ENCODE measurements at regions not wholly inside any gene's neighbourhood (a gene's known extent, or its start where the extent isn't known, plus 50 kb on each side); places are given as distances from the start of the nearest gene placed in this dataset.

DNA sequence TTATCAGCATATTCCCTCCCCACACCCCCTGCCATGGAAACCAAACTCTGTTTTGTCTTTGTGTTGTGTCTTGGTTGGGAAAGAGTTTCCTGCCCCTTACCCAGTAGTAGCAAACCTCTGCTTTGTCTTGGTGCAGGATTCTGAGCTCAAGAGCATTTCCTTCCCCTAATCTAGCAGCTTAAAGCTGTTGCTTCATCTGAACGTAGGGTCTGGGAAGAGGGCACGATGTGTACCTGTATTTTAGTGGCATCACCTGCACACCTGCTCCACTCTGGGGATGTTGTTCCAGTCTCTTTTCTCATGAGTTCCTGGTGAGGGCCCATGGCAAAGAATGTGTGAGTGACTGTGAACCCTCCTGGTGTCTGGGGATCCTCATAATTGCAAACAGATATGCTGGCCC, 164.7 kb downstream of the SCP2D1 start:
- H3K9me3 ChIP-seq (replicated peaks; ENCODE audit: insufficient read depth, low read length), result no peaks in the 10 kb centered on the region
- H4K20me1 ChIP-seq (ENCODE audit: insufficient read depth, low read length), result no peaks in the 10 kb centered on the region
- H3K4me3 ChIP-seq (ENCODE audit: low read length), result no peak overlapping the region
- no peak overlapping the region for H3K4me2 ChIP-seq (ENCODE audit: low read depth, low read length)
- H3K4me1 ChIP-seq (ENCODE audit: low read length), result no peaks in the 10 kb centered on the region
- TF ChIP-seq, protein P1, sequence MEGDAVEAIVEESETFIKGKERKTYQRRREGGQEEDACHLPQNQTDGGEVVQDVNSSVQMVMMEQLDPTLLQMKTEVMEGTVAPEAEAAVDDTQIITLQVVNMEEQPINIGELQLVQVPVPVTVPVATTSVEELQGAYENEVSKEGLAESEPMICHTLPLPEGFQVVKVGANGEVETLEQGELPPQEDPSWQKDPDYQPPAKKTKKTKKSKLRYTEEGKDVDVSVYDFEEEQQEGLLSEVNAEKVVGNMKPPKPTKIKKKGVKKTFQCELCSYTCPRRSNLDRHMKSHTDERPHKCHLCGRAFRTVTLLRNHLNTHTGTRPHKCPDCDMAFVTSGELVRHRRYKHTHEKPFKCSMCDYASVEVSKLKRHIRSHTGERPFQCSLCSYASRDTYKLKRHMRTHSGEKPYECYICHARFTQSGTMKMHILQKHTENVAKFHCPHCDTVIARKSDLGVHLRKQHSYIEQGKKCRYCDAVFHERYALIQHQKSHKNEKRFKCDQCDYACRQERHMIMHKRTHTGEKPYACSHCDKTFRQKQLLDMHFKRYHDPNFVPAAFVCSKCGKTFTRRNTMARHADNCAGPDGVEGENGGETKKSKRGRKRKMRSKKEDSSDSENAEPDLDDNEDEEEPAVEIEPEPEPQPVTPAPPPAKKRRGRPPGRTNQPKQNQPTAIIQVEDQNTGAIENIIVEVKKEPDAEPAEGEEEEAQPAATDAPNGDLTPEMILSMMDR (IDR thresholded peaks at IDR 0.05; ENCODE audit: low read length), result no peak
- TF ChIP-seq EZH2 (optimal IDR thresholded peaks at IDR 0.05; ENCODE audit: low read depth, low read length), result no peak
- no peaks in the 10 kb centered on the region for H3K27me3 ChIP-seq (replicated peaks; ENCODE audit: insufficient read depth, low read length)
- H3F3A ChIP-seq (ENCODE audit: insufficient read depth, low read length), result no peaks in the 10 kb centered on the region
- H3K27ac ChIP-seq (ENCODE audit: low read length), result no peak overlapping the region
- no peak for DNase-seq
- no peaks in the 10 kb centered on the region for H3K9me2 ChIP-seq (replicated peaks; ENCODE audit: insufficient read depth, low read length)
- H3K9ac ChIP-seq (ENCODE audit: low read length), result no peak overlapping the region
- no peak overlapping the region for H2AFZ ChIP-seq (ENCODE audit: low read length)
- H3K79me2 ChIP-seq (ENCODE audit: low read length), result no peaks in the 10 kb centered on the region
- H3K36me3 ChIP-seq (replicated peaks; ENCODE audit: insufficient read depth, low read length), result no peaks in the 10 kb centered on the region

DNA sequence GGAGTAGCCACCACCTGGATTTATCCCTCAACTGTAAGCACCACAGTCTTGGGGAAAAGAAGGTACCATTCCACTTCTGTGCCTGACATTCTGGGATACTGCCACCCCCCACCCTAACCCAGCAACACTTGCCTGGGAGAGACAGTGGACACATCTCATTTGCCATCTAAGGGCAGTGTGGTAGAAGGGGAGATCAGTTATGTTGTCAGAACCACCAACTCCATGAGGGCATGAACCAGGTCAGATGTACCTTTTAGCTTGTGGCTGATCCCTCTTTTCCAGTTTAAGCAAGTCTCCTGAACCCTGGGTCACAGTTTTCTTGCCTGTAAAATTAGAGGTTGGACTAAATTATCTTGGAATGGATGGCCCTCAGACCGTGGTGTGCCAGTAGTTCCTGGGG, 165.5 kb downstream of the SCP2D1 start:
- H3K4me2 ChIP-seq (ENCODE audit: low read depth, low read length), result no peak overlapping the region
- H3K79me2 ChIP-seq (ENCODE audit: low read length), result no peaks in the 10 kb centered on the region
- H3K9me3 ChIP-seq (replicated peaks; ENCODE audit: insufficient read depth, low read length), result no peaks in the 10 kb centered on the region
- no peaks in the 10 kb centered on the region for H3K27me3 ChIP-seq (replicated peaks; ENCODE audit: insufficient read depth, low read length)
- H3K27ac ChIP-seq (ENCODE audit: low read length), result no peak overlapping the region
- H3K4me3 ChIP-seq (ENCODE audit: low read length), result no peak overlapping the region
- TF ChIP-seq, protein P1 (IDR thresholded peaks at IDR 0.05; ENCODE audit: low read length), result no peak
- TF ChIP-seq EZH2phosphoT487 (IDR thresholded peaks at IDR 0.05; ENCODE audit: low read length) (no peak), EZH2 (optimal IDR thresholded peaks at IDR 0.05; ENCODE audit: low read depth, low read length) (no peak)
- no peaks in the 10 kb centered on the region for H3K9me2 ChIP-seq (replicated peaks; ENCODE audit: insufficient read depth, low read length)
- H3F3A ChIP-seq (ENCODE audit: insufficient read depth, low read length), result no peaks in the 10 kb centered on the region
- no peaks in the 10 kb centered on the region for H3K36me3 ChIP-seq (replicated peaks; ENCODE audit: insufficient read depth, low read length)
- no peak for DNase-seq
- H3K9ac ChIP-seq (ENCODE audit: low read length), result no peak overlapping the region
- H3K4me1 ChIP-seq (ENCODE audit: low read length), result no peaks in the 10 kb centered on the region
- H4K20me1 ChIP-seq (ENCODE audit: insufficient read depth, low read length), result no peaks in the 10 kb centered on the region
- no peak overlapping the region for H2AFZ ChIP-seq (ENCODE audit: low read length)

DNA sequence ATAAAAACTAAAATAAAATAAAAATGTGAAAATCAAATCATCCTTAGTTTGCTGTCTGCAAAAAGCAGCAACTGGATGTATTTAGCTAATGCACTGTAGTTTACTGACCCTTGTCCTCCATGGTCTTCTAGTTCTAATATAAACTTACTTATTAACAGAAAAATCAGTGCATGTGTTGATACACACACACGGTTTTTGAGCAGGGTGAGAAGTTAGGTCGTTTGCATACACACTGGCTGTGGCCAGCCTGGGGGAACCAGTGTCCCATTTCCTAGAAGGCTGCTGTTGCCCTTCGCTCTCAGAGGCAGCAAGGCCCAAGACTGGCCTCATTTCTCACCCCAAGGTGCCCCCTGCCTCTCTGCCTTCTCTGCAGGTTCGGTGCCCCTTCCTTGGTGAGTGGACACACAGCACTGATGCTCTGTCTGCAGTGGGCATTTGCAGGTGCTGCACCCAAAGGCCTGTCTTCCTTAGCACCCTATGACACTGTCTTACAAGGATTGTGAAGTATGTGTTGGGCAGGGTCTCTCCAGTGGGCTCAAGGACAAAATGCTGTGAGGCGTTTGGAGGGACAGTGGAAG, 168.5 kb downstream of the SCP2D1 start:
- Histone ChIP-seq H3K9me2 (replicated peaks; ENCODE audit: insufficient read depth, low read length) (no peaks in the 10 kb centered on the region), H3F3A (ENCODE audit: insufficient read depth, low read length) (no peaks in the 10 kb centered on the region), H3K4me2 (ENCODE audit: low read depth, low read length) (no peak overlapping the region), H3K9ac (ENCODE audit: low read length) (no peak overlapping the region), H4K20me1 (ENCODE audit: insufficient read depth, low read length) (no peaks in the 10 kb centered on the region), H3K9me3 (replicated peaks; ENCODE audit: insufficient read depth, low read length) (no peaks in the 10 kb centered on the region), H3K79me2 (ENCODE audit: low read length) (no peaks in the 10 kb centered on the region), H2AFZ (ENCODE audit: low read length) (no peak overlapping the region), H3K4me1 (ENCODE audit: low read length) (no peaks in the 10 kb centered on the region), H3K27me3 (replicated peaks; ENCODE audit: insufficient read depth, low read length) (no peaks in the 10 kb centered on the region), H3K36me3 (replicated peaks; ENCODE audit: insufficient read depth, low read length) (no peaks in the 10 kb centered on the region), H3K27ac (ENCODE audit: low read length) (no peak overlapping the region), H3K4me3 (ENCODE audit: low read length) (no peak overlapping the region)
- no peak for DNase-seq
- TF ChIP-seq EZH2phosphoT487 (IDR thresholded peaks at IDR 0.05; ENCODE audit: low read length) (no peak), EZH2 (optimal IDR thresholded peaks at IDR 0.05; ENCODE audit: low read depth, low read length) (no peak)
- TF ChIP-seq, protein P1 (IDR thresholded peaks at IDR 0.05; ENCODE audit: low read length), result no peak

Measured in MM.1S (cell line).